ENCODE measurements at regions not wholly inside any gene's neighbourhood (a gene's known extent, or its start where the extent isn't known, plus 50 kb on each side); places are given as distances from the start of the nearest gene placed in this dataset.
A peak's percentile ranks its signal among the peaks of the same experiment; 100 is the strongest.

- DNase-seq = no peak
Observed at GRCh38 chr13:73929287-73929932, 204.8 kb downstream of the KLF12 start.

- no peak for DNase-seq
Observed at GRCh38 chr13:73924607-73925006, 209.6 kb downstream of the KLF12 start.

- DNase-seq = no peak
Observed at GRCh38 chr13:73922493-73923393, 211.5 kb downstream of the KLF12 start.

- no peak for DNase-seq
Observed at GRCh38 chr13:73918691-73919090, 215.5 kb downstream of the KLF12 start.

GRCh38 chr13:73913751-73914518 is 220.3 kb downstream of the KLF12 start:
- DNase-seq = no peak

- no peak for DNase-seq
Observed at GRCh38 chr13:73913079-73913740, 221.0 kb downstream of the KLF12 start.

GRCh38 chr13:73911361-73911760 is 222.8 kb downstream of the KLF12 start:
- no peak for DNase-seq

- no peak for DNase-seq
Observed at GRCh38 chr13:73910733-73911132, 223.5 kb downstream of the KLF12 start.

GRCh38 chr13:73908809-73909208 is 225.4 kb downstream of the KLF12 start:
- DNase-seq = no peak

- peak; percentile 37 for DNase-seq
Observed at GRCh38 chr13:73904625-73905024, 229.6 kb downstream of the KLF12 start.

GRCh38 chr13:73903561-73903960 is 230.6 kb downstream of the KLF12 start:
- DNase-seq = no peak

- DNase-seq = no peak
Observed at GRCh38 chr13:73902847-73903246, 231.4 kb downstream of the KLF12 start.

- DNase-seq = no peak
Observed at GRCh38 chr13:73902296-73902695, 231.9 kb downstream of the KLF12 start.

- DNase-seq = peak; percentile 3
Observed at GRCh38 chr13:73901324-73902068, 232.7 kb downstream of the KLF12 start.

- no peak for DNase-seq
Observed at GRCh38 chr13:73900591-73900990, 233.6 kb downstream of the KLF12 start.

GRCh38 chr13:73898899-73899298 is 235.3 kb downstream of the KLF12 start:
- DNase-seq = no peak

- DNase-seq = no peak
Observed at GRCh38 chr13:73898276-73898675, 235.9 kb downstream of the KLF12 start.

GRCh38 chr13:73894995-73895571 is 239.1 kb downstream of the KLF12 start:
- no peak for DNase-seq

GRCh38 chr13:73893833-73894232 is 240.4 kb downstream of the KLF12 start:
- peak; percentile 2 for DNase-seq

GRCh38 chr13:73891805-73892204 is 242.4 kb downstream of the KLF12 start:
- no peak for DNase-seq

GRCh38 chr13:73883162-73883561 is 251.0 kb downstream of the KLF12 start:
- no peak for DNase-seq

- DNase-seq = no peak
Observed at GRCh38 chr13:73880365-73880764, 253.8 kb downstream of the KLF12 start.

All from NCI-H1105 treated with DMSO at 0.1 percent for 48 hours (cell line).